NCI-H2107 (cell line): ENCODE measurements at regions not wholly inside any gene's neighbourhood (a gene's known extent, or its start where the extent isn't known, plus 50 kb on each side); places are given as distances from the start of the nearest gene placed in this dataset.
A peak's percentile ranks its signal among the peaks of the same experiment; 100 is the strongest.
"Not testable (repeated sequence)": the region's sequence is repeated elsewhere in the genome, so short reads cannot be mapped to it uniquely, and the experiment has no call there.

Experiments
- DNase-seq: peaks from one replicate; lab custom pipeline; 2025; lab: John Stamatoyannopoulos, UW

- no peak for DNase-seq
These were observed 214.5 kb upstream of the PRSS1 start for GRCh38 chr7:142534726-142535122.

- no peak for DNase-seq
These were observed 215.4 kb upstream of the PRSS1 start for GRCh38 chr7:142533920-142534319.

GRCh38 chr7:142529591-142529990 is 219.7 kb upstream of the PRSS1 start:
- no peak for DNase-seq

GRCh38 chr7:142528608-142529408 is 220.5 kb upstream of the PRSS1 start:
- no peak for DNase-seq

GRCh38 chr7:142523821-142524460 is 225.3 kb upstream of the PRSS1 start:
- no peak for DNase-seq

- no peak for DNase-seq
These were observed 226.5 kb upstream of the PRSS1 start for GRCh38 chr7:142522735-142523134.

- DNase-seq, result not testable (repeated sequence)
These were observed 228.4 kb upstream of the PRSS1 start for GRCh38 chr7:142520885-142521284.

- DNase-seq, result not testable (repeated sequence)
These were observed 228.8 kb upstream of the PRSS1 start for GRCh38 chr7:142520455-142520854.

- DNase-seq, result no peak
These were observed 229.9 kb upstream of the PRSS1 start for GRCh38 chr7:142519079-142520078.

GRCh38 chr7:142516038-142516501 is 233.2 kb upstream of the PRSS1 start:
- peak; percentile 35 for DNase-seq

- not testable (repeated sequence) for DNase-seq
These were observed 234.6 kb upstream of the PRSS1 start for GRCh38 chr7:142514716-142515115.

GRCh38 chr7:142513178-142513955 is 235.9 kb upstream of the PRSS1 start:
- DNase-seq, result no peak

- no peak for DNase-seq
These were observed 237.5 kb upstream of the PRSS1 start for GRCh38 chr7:142511801-142512200.

GRCh38 chr7:142511374-142511773 is 237.9 kb upstream of the PRSS1 start:
- DNase-seq, result no peak

GRCh38 chr7:142509235-142509634 is 240.0 kb upstream of the PRSS1 start:
- DNase-seq, result not testable (repeated sequence)

GRCh38 chr7:142508251-142508650 is 241.0 kb upstream of the PRSS1 start:
- no peak for DNase-seq

- no peak for DNase-seq
These were observed 241.5 kb upstream of the PRSS1 start for GRCh38 chr7:142507799-142508198.

GRCh38 chr7:142507066-142507465 is 242.2 kb upstream of the PRSS1 start:
- not testable (repeated sequence) for DNase-seq

- DNase-seq, result no peak
These were observed 242.7 kb upstream of the PRSS1 start for GRCh38 chr7:142506601-142507000.

- DNase-seq, result not testable (repeated sequence)
These were observed 245.3 kb upstream of the PRSS1 start for GRCh38 chr7:142503949-142504348.

GRCh38 chr7:142503036-142503435 is 245.2 kb upstream of the PRSS58 start:
- DNase-seq, result no peak
